ENCODE measurements at regions not wholly inside any gene's neighbourhood (a gene's known extent, or its start where the extent isn't known, plus 50 kb on each side); places are given as distances from the start of the nearest gene placed in this dataset.

DNA sequence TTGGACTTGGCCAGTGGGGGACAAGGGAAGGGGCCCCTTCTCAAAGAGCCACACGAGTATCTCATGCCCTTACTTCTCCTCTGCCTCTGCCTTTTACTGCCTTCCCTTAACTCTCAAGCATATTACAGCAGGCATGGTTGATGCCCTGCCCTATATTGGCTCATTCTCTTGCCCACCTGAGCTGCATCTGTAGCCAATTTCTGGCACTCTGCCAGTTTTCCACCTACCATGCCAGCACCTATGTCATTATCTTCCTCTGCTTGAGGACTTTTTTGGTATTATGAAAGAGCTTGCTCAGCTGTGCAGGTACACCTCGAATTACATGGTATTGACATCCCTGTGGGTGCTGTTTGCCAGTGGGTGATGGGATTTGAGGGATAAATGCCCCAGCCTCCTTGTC is 181.8 kb downstream of the OXSM start (continued):
- TF ChIP-seq FOSL1 (IDR thresholded peaks at IDR 0.05; ENCODE audit: insufficient read depth, low read depth, low read length), result no peak
- TF ChIP-seq HDAC2 (IDR thresholded peaks at IDR 0.05; ENCODE audit: borderline replicate concordance in 1 of 2, low read depth in 2 of 2, low read length in 2 of 2), result no peak
- TF ChIP-seq RAD21 (IDR thresholded peaks at IDR 0.05 in 1 of 2, conservative IDR thresholded peaks at IDR 0.05 in 1 of 2; ENCODE audit: low read depth in 2 of 2, low read length in 2 of 2), result no peak
- TF ChIP-seq USF2 (IDR thresholded peaks at IDR 0.05; ENCODE audit: low read length), result no peak
- TF ChIP-seq SP4 (IDR thresholded peaks at IDR 0.05; ENCODE audit: low read length), result no peak
- no peak for TF ChIP-seq TEAD4 (IDR thresholded peaks at IDR 0.05; ENCODE audit: low read depth, low read length)
- no peak for TF ChIP-seq E2F6 (IDR thresholded peaks at IDR 0.05)
- TF ChIP-seq, protein P1, sequence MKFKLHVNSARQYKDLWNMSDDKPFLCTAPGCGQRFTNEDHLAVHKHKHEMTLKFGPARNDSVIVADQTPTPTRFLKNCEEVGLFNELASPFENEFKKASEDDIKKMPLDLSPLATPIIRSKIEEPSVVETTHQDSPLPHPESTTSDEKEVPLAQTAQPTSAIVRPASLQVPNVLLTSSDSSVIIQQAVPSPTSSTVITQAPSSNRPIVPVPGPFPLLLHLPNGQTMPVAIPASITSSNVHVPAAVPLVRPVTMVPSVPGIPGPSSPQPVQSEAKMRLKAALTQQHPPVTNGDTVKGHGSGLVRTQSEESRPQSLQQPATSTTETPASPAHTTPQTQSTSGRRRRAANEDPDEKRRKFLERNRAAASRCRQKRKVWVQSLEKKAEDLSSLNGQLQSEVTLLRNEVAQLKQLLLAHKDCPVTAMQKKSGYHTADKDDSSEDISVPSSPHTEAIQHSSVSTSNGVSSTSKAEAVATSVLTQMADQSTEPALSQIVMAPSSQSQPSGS (IDR thresholded peaks at IDR 0.05; ENCODE audit: low read length), result no peak
- no peak for TF ChIP-seq MAFK (IDR thresholded peaks at IDR 0.05; ENCODE audit: low read depth, low read length)
- TF ChIP-seq KDM5A (IDR thresholded peaks at IDR 0.05; ENCODE audit: low read length), result no peak
